HG03457 (cell line): ENCODE measurements at regions not wholly inside any gene's neighbourhood (a gene's known extent, or its start where the extent isn't known, plus 50 kb on each side); places are given as distances from the start of the nearest gene placed in this dataset.

ENCODE experiments used
- ATAC-seq: cut with Tn5 transposase; IDR thresholded peaks from one replicate; pipeline ENCODE4 v1.9.1; 2021; ENCODE audit warnings: moderate number of reproducible peaks; ENCODE audit not compliant: unreplicated experiment

DNA sequence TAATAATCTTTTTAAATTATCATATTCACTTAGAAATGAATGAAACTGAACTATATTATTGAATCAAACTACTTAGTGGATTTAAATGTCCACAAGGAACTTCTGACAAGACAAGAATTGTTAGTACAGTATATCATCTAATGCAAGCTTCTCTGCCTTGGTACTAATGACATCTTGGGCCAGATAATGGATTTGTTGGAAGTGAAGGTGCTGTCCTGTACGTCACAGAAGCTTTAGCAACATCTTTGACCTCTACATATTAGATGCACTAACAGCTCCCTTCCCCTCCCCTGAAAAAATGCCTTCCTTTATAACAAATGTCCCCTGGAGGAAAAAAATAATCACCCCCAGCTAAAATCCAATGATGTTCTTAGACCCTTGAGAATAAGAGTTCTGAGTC lies 695.8 kb upstream of the EYS start:
- no peak for ATAC-seq

- no peak for ATAC-seq
Measured at GRCh38 chr6:66396549-66396948, 689.5 kb upstream of the EYS start.

DNA sequence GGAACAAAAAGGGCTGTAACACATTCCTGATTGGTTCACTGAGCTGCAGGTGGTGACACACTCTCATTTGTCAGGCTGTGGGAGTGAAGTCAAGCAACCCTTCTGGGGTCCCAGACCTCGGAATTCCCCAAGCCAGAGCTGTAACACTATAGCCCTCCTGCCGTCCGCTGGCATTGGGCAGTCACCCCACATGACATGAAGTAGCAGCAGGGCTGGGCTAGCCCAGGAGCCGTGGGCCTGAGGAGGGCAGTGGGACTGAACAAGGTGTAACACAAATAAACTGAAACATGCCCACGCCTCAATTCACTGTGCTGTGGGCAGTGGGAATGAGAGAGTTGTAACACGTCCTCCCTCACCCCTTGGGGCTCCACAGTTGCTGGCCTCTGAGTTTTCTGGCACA lies 689.1 kb upstream of the EYS start:
- no peak for ATAC-seq

GRCh38 chr6:66390393-66390792 lies 683.4 kb upstream of the EYS start:
- ATAC-seq: no peak

GRCh38 chr6:66376001-66376400 lies 669.0 kb upstream of the EYS start:
- ATAC-seq: no peak

- ATAC-seq: no peak
Measured at GRCh38 chr6:66369407-66369806, 662.4 kb upstream of the EYS start.

DNA sequence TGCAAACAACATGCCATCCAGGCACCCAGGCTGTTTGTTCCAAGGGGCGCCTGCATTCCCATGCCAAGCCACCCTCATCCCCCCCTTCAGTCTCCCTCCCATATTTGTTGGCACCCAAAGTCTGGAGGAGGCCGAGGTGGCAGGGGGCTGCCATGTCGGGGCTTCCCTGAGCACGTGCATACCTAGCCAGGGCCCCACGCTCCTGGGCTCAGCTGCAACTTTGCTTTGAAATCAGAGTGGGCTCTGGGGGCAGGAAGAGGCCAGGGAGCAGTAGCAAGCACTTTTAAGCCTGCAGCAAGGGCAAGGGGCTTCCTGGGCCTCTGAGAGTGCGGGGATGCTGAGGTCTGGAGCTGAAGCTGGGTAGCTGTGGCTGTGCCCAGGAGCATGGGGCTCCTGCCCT lies 655.9 kb upstream of the EYS start:
- ATAC-seq: no peak

DNA sequence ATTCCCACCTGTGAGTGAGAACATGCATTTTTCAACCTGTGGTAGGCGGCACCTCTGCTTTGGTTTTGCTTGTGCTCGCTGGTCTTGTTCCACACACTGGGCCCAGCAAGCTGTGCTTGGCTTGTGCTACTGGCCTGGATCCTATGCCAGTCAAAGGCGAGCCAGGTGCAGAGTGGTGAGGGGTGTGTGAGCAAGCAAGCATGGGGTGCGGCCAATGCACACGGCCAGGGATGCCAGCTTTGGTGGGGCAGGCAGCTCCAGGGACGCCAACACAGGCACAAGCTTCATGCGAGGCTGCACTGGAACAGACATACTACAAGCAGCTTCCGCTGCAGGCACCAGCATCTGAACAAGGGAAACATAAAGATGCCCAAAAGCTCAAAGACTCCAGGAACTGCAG lies 654.9 kb upstream of the EYS start:
- no peak for ATAC-seq

- no peak for ATAC-seq
Measured at GRCh38 chr6:66357781-66358180, 650.8 kb upstream of the EYS start.

GRCh38 chr6:66355471-66355870 lies 648.4 kb upstream of the EYS start:
- ATAC-seq: no peak

GRCh38 chr6:66344796-66345195 lies 637.8 kb upstream of the EYS start:
- ATAC-seq: no peak

DNA sequence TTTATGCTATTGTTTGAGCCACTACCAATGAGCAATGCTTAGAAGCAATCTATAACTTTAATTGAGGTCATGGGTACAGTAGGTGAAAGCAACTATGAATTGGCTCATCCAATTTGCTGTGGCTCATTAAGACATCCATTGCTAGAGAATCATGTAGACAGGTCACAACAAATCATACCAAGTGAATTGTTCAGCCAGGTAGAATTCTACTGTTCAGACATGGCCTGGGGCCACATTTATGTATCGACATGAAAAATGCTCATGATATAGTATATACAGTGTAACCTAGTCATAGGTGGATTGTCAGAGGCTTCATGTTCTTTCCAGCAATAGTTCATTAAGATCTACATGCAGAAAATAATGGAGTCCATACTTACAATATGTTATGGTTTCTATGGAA lies 633.7 kb upstream of the EYS start:
- no peak for ATAC-seq

DNA sequence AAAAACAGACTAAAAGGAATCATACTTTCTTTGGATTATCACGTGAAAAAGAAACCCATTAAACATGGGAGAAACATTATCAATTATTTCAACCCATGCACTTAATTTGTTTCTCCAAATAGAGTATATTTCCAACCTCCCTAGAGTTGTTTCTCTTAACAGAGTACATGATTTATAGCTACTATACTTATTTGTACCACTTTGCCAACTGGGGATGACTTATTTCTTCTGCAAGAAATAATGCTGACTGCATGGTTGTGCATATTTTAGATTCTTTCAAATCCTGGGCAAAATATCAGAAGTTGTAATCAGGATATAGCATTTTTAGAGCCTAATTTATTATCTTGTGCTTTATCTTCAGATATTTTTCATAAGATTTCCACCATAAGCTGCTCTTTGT lies 629.1 kb upstream of the EYS start:
- no peak for ATAC-seq

DNA sequence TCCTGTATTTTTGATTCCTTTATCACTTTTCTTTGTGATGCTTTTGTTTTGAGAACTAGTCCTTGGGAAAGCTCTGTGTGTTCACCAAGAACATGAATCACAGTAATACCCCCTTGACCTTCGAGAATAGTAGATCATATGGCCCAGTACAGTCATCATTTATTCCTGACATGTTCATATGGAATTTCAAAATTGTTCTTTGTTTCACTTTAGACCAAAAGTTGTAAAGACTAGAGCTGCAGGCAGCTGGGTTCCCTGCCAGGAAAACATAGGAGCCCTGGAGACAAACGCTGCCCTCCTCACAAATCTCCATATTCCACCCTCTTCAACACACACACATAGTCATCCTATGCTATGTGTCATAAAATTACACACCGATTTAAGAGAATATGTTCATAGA lies 621.2 kb upstream of the EYS start:
- ATAC-seq: no peak

- no peak for ATAC-seq
Measured at GRCh38 chr6:66326228-66326627, 619.2 kb upstream of the EYS start.

DNA sequence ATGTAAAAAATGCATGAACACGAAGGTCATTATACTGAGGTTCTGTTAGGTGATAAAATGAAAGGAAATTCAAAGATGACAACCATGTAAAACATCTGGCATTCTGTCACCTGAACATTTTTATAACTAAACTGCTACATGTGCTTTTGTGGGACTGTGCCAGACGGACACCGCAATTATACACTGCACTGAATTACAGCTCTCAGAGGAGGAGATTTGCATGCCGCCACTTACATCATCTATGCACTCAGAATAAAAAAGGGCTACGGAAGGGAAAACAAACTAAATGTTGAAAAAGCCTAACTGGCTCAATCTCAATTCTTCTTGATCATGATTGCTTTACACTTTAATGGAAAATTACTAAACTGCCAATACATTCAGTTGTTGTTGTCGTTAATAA lies 614.0 kb upstream of the EYS start:
- ATAC-seq: no peak

GRCh38 chr6:66307490-66307889 lies 600.5 kb upstream of the EYS start:
- ATAC-seq: no peak

GRCh38 chr6:66291905-66292304 lies 584.9 kb upstream of the EYS start:
- ATAC-seq: no peak

GRCh38 chr6:66289889-66290288 lies 582.9 kb upstream of the EYS start:
- no peak for ATAC-seq

GRCh38 chr6:66278115-66278514 lies 571.1 kb upstream of the EYS start:
- no peak for ATAC-seq

- ATAC-seq: no peak
Measured at GRCh38 chr6:66277400-66277799, 570.4 kb upstream of the EYS start.

DNA sequence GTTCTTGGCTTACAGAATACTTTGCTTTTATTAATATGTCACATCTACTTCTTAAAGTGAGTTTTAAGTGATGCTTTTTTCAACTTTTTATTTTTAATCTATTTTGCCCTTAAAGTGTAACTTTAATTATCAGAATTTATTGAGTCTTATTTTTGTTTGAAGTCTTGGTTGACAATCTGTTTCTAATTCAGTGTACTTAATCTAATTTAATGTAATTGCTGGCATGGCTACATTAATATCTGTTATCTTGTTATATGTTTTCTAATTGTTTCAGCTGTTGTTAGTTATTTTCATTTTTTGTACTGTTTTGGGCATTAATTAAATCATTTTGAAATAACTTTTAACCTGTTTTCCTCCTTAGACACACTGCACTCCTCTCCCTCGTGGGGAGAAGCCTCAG lies 558.7 kb upstream of the EYS start:
- ATAC-seq: no peak

DNA sequence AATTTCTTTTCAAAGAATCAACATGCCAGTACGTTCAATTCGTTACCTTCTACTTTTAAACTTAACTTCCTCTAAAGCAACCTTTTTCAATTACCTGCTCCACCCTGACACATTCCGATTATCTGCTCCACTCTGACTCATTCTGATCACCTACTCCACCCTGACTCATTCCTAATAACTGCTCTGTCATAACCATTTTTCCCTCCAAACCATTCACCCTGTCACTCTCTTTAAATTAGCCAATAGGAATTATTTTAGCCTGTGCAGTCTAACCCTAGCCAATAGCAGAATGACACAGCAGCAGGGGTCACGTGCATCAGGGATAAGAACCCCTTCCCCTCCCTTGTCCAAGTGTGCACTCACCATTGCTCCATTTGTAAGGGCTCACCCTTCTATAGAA lies 557.4 kb upstream of the EYS start:
- ATAC-seq: no peak
